MV-4-11 (cell line): ENCODE measurements at regions not wholly inside any gene's neighbourhood (a gene's known extent, or its start where the extent isn't known, plus 50 kb on each side); places are given as distances from the start of the nearest gene placed in this dataset.
A peak's percentile ranks its signal among the peaks of the same experiment; 100 is the strongest.
"Not testable (repeated sequence)": the region's sequence is repeated elsewhere in the genome, so short reads cannot be mapped to it uniquely, and the experiment has no call there.

Experiments
- DNase-seq: peaks from one replicate; lab custom pipeline; 2025; lab: John Stamatoyannopoulos, UW

- no peak for DNase-seq
Observed at GRCh38 chr17:27944546-27945332, 51.6 kb upstream of the LYRM9 start.

- no peak for DNase-seq
Observed at GRCh38 chr17:27945333-27945616, 52.1 kb upstream of the LYRM9 start.

- DNase-seq = no peak
Observed at GRCh38 chr17:27945953-27946352, 52.8 kb upstream of the LYRM9 start.

- peak; percentile 68 for DNase-seq
Observed at GRCh38 chr17:27946513-27946912, 53.3 kb upstream of the LYRM9 start.

- DNase-seq = no peak
Observed at GRCh38 chr17:27947005-27947406, 53.8 kb upstream of the LYRM9 start.

GRCh38 chr17:27949304-27949703 is 56.1 kb upstream of the LYRM9 start:
- no peak for DNase-seq

- not testable (repeated sequence) for DNase-seq
Observed at GRCh38 chr17:27950225-27950624, 57.1 kb upstream of the LYRM9 start.

GRCh38 chr17:27950995-27951394 is 57.8 kb upstream of the LYRM9 start:
- no peak for DNase-seq

- no peak for DNase-seq
Observed at GRCh38 chr17:27951872-27952271, 58.7 kb upstream of the LYRM9 start.

GRCh38 chr17:27952366-27952765 is 59.2 kb upstream of the LYRM9 start:
- DNase-seq = no peak

- no peak for DNase-seq
Observed at GRCh38 chr17:27954548-27955495, 61.7 kb upstream of the LYRM9 start.

GRCh38 chr17:27956601-27957445 is 63.7 kb upstream of the LYRM9 start:
- no peak for DNase-seq

GRCh38 chr17:27957446-27957793 is 64.3 kb upstream of the LYRM9 start:
- DNase-seq = not testable (repeated sequence)

- DNase-seq = no peak
Observed at GRCh38 chr17:27958708-27959381, 65.7 kb upstream of the LYRM9 start.

GRCh38 chr17:27959382-27959709 is 66.2 kb upstream of the LYRM9 start:
- DNase-seq = no peak

GRCh38 chr17:27960183-27960849 is 67.2 kb upstream of the LYRM9 start:
- DNase-seq = no peak

- not testable (repeated sequence) for DNase-seq
Observed at GRCh38 chr17:27962581-27962980, 69.4 kb upstream of the LYRM9 start.

GRCh38 chr17:27965224-27965623 is 72.1 kb upstream of the LYRM9 start:
- DNase-seq = no peak

- DNase-seq = no peak
Observed at GRCh38 chr17:27968206-27968732, 74.2 kb upstream of the NLK start.

GRCh38 chr17:27970587-27970986 is 71.9 kb upstream of the NLK start:
- no peak for DNase-seq
